HFFc6 (cell line): ENCODE measurements at regions not wholly inside any gene's neighbourhood (a gene's known extent, or its start where the extent isn't known, plus 50 kb on each side); places are given as distances from the start of the nearest gene placed in this dataset.

Experiments used
- DNase-seq: peaks from one replicate; pipeline ENCODE4 v3.0.0-alpha.2; 2018
- H3K27ac Mint-ChIP-seq: 2 replicates; pipeline ENCODE4 v1.8.0; 2020; ENCODE audit warnings: mild to moderate bottlenecking, mixed read lengths
- H3K27me3 Mint-ChIP-seq: 2 replicates; pipeline ENCODE4 v1.8.0; 2021; ENCODE audit warnings: mild to moderate bottlenecking, moderate library complexity, mixed read lengths; ENCODE audit not compliant: insufficient read depth
- H3K36me3 Mint-ChIP-seq: 2 replicates; pipeline ENCODE4 v1.8.0; 2021; ENCODE audit warnings: low read depth, mixed read lengths
- H3K4me1 Mint-ChIP-seq: 2 replicates; pipeline ENCODE4 v1.8.0; 2020; ENCODE audit warnings: low read depth, mixed read lengths
- H3K4me3 Mint-ChIP-seq: 2 replicates; pipeline ENCODE4 v1.8.0; 2020; ENCODE audit warnings: mild to moderate bottlenecking, moderate library complexity, mixed read lengths
- H3K9me3 Mint-ChIP-seq: 2 replicates; pipeline ENCODE4 v1.8.0; 2020; ENCODE audit warnings: mild to moderate bottlenecking, mixed read lengths
- CTCF ChIP-seq: fragments of 200-600 bp; sonication (generic); IDR thresholded peaks from 2 replicates; pipeline ENCODE4 v1.5.0; 2021; ENCODE audit warnings: antibody characterized with exemption, mild to moderate bottlenecking

GRCh38 chrX:125089761-125090445 lies 229.8 kb upstream of the TEX13C start:
- Mint-ChIP-seq H3K27me3 (no peaks in the 10 kb centered on the region), H3K9me3 (no peaks in the 10 kb centered on the region), H3K27ac (no peak overlapping the region), H3K4me1 (no peaks in the 10 kb centered on the region), H3K4me3 (no peak overlapping the region), H3K36me3 (no peaks in the 10 kb centered on the region)
- no peak for TF ChIP-seq CTCF
- DNase-seq = no peak

- no peak for TF ChIP-seq CTCF
- no peaks in the 10 kb centered on the region for H3K4me1 Mint-ChIP-seq
- no peak overlapping the region for H3K27ac Mint-ChIP-seq
- DNase-seq = no peak
- no peaks in the 10 kb centered on the region for H3K9me3 Mint-ChIP-seq
- no peaks in the 10 kb centered on the region for H3K27me3 Mint-ChIP-seq
- no peak overlapping the region for H3K4me3 Mint-ChIP-seq
- H3K36me3 Mint-ChIP-seq = no peaks in the 10 kb centered on the region
These were observed 225.8 kb upstream of the TEX13C start for GRCh38 chrX:125093852-125094251.

DNA sequence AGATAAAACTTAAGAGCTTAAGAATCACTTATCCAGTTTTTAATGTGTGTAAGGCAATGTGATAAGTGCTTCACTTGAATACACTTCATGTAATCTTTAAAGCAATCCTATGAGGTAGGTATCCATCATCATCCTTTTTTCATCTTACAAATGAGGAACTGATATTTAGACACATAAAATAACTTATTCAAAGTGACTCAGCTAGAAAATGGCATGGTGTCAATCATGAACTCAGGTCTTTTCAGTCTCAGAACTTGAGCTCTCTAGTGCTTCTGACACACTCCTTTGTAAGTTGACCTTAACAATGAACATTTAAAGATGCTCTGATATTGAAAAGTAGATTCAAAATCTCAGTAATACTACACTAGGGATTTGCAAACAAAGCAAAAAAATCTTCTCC lies 224.8 kb upstream of the TEX13C start:
- Mint-ChIP-seq H3K27ac (no peak overlapping the region), H3K4me1 (no peaks in the 10 kb centered on the region), H3K27me3 (no peaks in the 10 kb centered on the region), H3K4me3 (no peak overlapping the region), H3K9me3 (no peaks in the 10 kb centered on the region), H3K36me3 (no peaks in the 10 kb centered on the region)
- no peak for DNase-seq
- TF ChIP-seq CTCF = no peak

DNA sequence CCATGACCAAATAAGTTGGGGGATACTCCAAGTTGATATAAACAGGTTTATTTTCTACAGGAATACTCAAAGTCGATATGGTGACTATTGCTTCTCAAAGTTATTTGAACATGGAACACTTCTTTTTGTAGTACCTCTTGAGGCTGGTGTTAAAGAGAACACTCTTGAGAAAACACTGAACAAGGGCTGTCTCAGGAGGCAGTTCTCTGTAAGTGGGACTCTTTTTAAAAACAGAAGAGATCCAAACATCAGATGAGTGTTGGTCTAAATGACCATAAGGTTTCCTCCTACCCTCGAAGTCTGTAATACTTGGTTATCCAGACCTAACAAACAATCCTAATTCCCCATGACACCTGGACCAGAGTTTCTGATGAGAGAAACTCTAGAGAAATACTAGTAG lies 223.2 kb upstream of the TEX13C start:
- no peak for DNase-seq
- Mint-ChIP-seq H3K9me3 (no peaks in the 10 kb centered on the region), H3K4me3 (no peak overlapping the region), H3K27me3 (no peaks in the 10 kb centered on the region), H3K27ac (no peak overlapping the region), H3K36me3 (no peaks in the 10 kb centered on the region), H3K4me1 (no peaks in the 10 kb centered on the region)
- no peak for TF ChIP-seq CTCF

DNA sequence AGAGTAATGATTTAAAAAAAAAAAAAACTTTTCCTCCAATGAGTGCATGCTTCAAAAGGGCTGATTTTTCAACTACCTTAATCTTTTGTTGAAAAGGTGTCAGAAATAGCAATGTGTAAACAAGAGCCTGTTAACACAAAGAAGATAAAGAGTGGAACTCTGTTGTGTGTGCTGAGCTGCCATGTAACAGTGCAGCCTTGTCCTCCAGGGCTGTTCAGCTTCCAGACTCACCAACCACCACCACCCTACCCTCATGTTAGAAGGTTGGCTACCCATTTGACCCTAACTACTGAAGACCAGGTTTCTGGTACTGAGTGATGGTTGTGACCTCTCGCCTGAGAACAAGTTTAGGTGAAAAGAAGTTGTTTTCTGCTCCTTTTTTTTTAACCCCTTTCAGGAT lies 222.8 kb upstream of the TEX13C start:
- no peaks in the 10 kb centered on the region for H3K9me3 Mint-ChIP-seq
- H3K27ac Mint-ChIP-seq = no peak overlapping the region
- H3K36me3 Mint-ChIP-seq = no peaks in the 10 kb centered on the region
- no peaks in the 10 kb centered on the region for H3K4me1 Mint-ChIP-seq
- DNase-seq = no peak
- H3K4me3 Mint-ChIP-seq = no peak overlapping the region
- TF ChIP-seq CTCF = no peak
- no peaks in the 10 kb centered on the region for H3K27me3 Mint-ChIP-seq
